NB4 (cell line): ENCODE measurements at regions not wholly inside any gene's neighbourhood (a gene's known extent, or its start where the extent isn't known, plus 50 kb on each side); places are given as distances from the start of the nearest gene placed in this dataset.

Experiments used
- DNase-seq: peaks from one replicate; pipeline ENCODE4 v3.0.0; 2010; ENCODE audit warnings: low read depth
- H3K4me3 ChIP-seq: one replicate; pipeline ENCODE4 v1.5.1; 2011; ENCODE audit warnings: mild to moderate bottlenecking, low read depth, low read length, moderate library complexity
- CTCF ChIP-seq: IDR thresholded peaks from one replicate; pipeline ENCODE4 v1.5.1; 2012; ENCODE audit warnings: low read depth, low read length
- MAX ChIP-seq: IDR thresholded peaks from 2 replicates; pipeline ENCODE4 v1.6.1; 2011; ENCODE audit warnings: low read depth, low read length
- MYC ChIP-seq: IDR thresholded peaks from 2 replicates; pipeline ENCODE4 v1.6.1; 2011; ENCODE audit warnings: low read depth, low read length
- POLR2A ChIP-seq: IDR thresholded peaks from 2 replicates; pipeline ENCODE4 v1.6.1; 2011; ENCODE audit warnings: mild to moderate bottlenecking; ENCODE audit not compliant: insufficient read length; ENCODE audit errors: extremely low read depth

GRCh38 chr4:11301075-11301660, 127.5 kb downstream of the HS3ST1 start:
- no peak for TF ChIP-seq MAX
- TF ChIP-seq POLR2A, result no peak
- TF ChIP-seq CTCF, result no peak
- no peak for TF ChIP-seq MYC
- H3K4me3 ChIP-seq, result no peak overlapping the region
- no peak for DNase-seq

GRCh38 chr4:11299836-11300235, 128.9 kb downstream of the HS3ST1 start:
- TF ChIP-seq MYC (no peak), CTCF (no peak), POLR2A (no peak), MAX (no peak)
- no peak for DNase-seq

GRCh38 chr4:11299016-11299415, 129.7 kb downstream of the HS3ST1 start:
- H3K4me3 ChIP-seq, result no peak overlapping the region
- TF ChIP-seq POLR2A (no peak), MAX (no peak), MYC (no peak), CTCF (no peak)
- no peak for DNase-seq

More at GRCh38 chr4:11299836-11300235, 128.9 kb downstream of the HS3ST1 start:
- H3K4me3 ChIP-seq, result no peak overlapping the region

- TF ChIP-seq POLR2A, result no peak
- no peak for TF ChIP-seq MAX
- TF ChIP-seq MYC, result no peak
- no peak for TF ChIP-seq CTCF
- DNase-seq, result no peak
- no peak overlapping the region for H3K4me3 ChIP-seq
These were observed 130.2 kb downstream of the HS3ST1 start for GRCh38 chr4:11298451-11298850.

- no peak overlapping the region for H3K4me3 ChIP-seq
- TF ChIP-seq MAX (no peak), CTCF (no peak), POLR2A (no peak), MYC (no peak)
- DNase-seq, result no peak
These were observed 131.1 kb downstream of the HS3ST1 start for GRCh38 chr4:11297627-11298026.
